GM12874 (cell line): ENCODE measurements at regions not wholly inside any gene's neighbourhood (a gene's known extent, or its start where the extent isn't known, plus 50 kb on each side); places are given as distances from the start of the nearest gene placed in this dataset.

Experiments used
- TF ChIP-seq, protein P1 (sequence below): IDR thresholded peaks from 2 replicates; pipeline ENCODE4 v1.5.1; 2011; ENCODE audit warnings: low read depth, mild to moderate bottlenecking, control low read depth, low read length, moderate library complexity; ENCODE audit not compliant: insufficient read depth

DNA sequence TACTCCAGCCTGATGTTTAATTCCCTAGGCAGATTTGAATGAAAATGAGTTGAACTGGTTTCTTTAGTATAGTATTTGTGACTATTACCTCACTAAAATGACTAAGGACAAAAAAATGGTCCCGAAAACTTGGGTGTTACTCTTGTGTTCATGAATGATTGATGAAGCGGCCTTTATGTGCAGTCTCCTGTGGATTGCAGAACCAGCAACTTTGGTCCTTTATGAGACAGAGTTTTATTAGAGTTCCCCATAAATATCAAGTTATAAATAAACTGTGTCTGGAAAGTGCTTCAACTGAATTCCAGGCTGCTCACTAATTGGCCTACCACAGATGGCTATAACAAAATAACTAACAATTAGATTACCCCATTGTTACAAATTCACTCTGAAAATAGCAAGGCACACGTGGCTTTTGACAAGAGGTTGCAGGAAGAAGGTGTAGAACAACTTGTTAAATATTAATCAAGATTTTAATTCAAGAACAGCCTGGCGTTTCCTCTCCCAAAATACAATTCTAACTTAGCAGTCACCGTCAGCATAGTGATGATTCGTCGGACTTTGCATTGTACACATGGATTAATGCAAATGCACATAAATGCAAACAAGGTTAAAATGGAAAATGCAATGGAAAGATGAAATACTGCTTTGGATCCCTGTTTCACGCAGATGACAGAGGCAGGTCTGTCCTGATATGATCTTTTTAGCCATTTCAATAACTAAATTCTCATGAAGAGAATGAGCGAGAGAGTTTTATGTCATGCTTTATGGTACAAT, 567.3 kb upstream of the ZNF717 start:
- TF ChIP-seq, protein P1, sequence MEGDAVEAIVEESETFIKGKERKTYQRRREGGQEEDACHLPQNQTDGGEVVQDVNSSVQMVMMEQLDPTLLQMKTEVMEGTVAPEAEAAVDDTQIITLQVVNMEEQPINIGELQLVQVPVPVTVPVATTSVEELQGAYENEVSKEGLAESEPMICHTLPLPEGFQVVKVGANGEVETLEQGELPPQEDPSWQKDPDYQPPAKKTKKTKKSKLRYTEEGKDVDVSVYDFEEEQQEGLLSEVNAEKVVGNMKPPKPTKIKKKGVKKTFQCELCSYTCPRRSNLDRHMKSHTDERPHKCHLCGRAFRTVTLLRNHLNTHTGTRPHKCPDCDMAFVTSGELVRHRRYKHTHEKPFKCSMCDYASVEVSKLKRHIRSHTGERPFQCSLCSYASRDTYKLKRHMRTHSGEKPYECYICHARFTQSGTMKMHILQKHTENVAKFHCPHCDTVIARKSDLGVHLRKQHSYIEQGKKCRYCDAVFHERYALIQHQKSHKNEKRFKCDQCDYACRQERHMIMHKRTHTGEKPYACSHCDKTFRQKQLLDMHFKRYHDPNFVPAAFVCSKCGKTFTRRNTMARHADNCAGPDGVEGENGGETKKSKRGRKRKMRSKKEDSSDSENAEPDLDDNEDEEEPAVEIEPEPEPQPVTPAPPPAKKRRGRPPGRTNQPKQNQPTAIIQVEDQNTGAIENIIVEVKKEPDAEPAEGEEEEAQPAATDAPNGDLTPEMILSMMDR = no peak

GRCh38 chr3:76353683-76354082, 568.3 kb upstream of the ZNF717 start:
- TF ChIP-seq, protein P1 = no peak

- TF ChIP-seq, protein P1 = no peak
These were observed 575.7 kb upstream of the ZNF717 start for GRCh38 chr3:76361010-76361409.

DNA sequence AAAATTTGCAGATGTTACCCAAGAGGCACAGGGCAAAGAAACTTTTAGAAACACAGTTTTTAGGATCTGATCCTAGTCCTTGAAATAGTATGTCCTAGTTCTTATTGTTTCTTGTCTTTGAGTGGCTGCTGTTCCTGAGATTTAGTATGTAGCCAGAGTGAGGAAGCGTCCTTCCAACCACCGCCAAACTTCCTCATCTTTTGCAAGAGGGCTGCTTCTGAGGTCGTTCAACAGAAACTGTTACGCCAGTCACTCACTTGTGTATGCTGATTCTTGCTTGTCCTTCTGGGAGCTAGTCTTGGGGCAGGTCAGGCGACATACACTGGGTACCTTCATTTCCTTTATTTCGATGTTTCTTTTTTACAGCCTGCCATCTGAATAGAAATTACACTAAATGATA, 577.3 kb upstream of the ZNF717 start:
- TF ChIP-seq, protein P1 = no peak

DNA sequence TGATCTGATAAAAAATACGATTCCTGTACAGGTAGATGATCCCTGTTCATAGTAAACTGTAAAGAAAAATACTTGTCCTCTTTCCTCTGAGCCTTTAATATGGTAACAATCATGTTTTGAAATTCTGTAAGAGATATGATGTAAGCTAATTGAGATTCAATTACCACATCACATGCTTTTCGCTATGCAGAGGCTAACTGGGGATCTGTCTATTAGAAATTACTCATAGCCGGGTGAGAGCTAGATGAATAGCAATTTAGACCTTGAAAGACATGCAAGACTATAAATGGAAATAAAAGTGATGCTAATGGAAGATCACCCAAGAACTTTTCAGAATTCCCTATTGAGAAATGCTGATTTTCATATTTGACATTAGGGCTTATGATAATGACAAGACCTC, 579.9 kb upstream of the ZNF717 start:
- TF ChIP-seq, protein P1 = no peak

- TF ChIP-seq, protein P1 = no peak
These were observed 581.9 kb upstream of the ZNF717 start for GRCh38 chr3:76367281-76367680.

DNA sequence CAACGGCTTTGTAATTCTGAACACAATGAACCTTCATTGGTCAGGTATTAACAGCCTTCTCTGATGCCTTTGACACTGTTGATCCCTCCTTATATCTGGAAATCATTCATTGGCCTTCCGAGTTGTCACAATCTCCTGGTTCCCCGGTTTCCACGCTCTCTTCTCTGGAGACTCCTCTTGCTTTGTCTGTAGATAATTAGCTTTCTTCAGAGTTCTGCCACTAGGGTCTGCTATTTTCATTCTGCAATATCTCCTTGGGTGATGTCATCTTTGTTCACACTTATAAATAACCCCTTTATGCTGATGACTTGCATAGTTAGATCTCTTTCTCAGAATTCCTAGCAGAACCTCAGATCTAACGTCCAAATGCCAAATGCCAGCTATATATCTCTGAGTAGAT, 583.8 kb upstream of the ZNF717 start:
- TF ChIP-seq, protein P1 = no peak
